OCI-LY7 (cell line): ENCODE measurements at regions not wholly inside any gene's neighbourhood (a gene's known extent, or its start where the extent isn't known, plus 50 kb on each side); places are given as distances from the start of the nearest gene placed in this dataset.

Source experiments
- BruUV-seq: library from RNA; stranded (reverse); fragments of 400-500 nt; replicated peaks from 2 replicates; lab custom pipeline; 2021; lab: Mats Ljungman, UMichigan
- CTCF ChIA-PET: fragments of 300-600 bp; sonication (Branson Sonifier 250); formaldehyde crosslinking; loops from one replicate; lab custom pipeline; 2022; ENCODE audit warnings: antibody characterized with exemption; ENCODE audit not compliant: unreplicated experiment; lab: Charles Lee
- POLR2A ChIA-PET: fragments of 300-600 bp; sonication (Branson Sonifier 250); formaldehyde crosslinking; loops from one replicate; lab custom pipeline; 2022; ENCODE audit warnings: antibody characterized with exemption; lab: Charles Lee
- DNase-seq: peaks from one replicate; pipeline ENCODE4 v3.0.0-alpha.2; 2015; ENCODE audit warnings: low spot score
- H2AFZ ChIP-seq: fragments of 200-600 bp; sonication (generic), shearing (Covaris generic); 2 replicates; pipeline ENCODE4 v1.6.1; 2014; ENCODE audit warnings: mild to moderate bottlenecking, antibody characterized with exemption, low read length, moderate library complexity
- H3K27ac ChIP-seq: fragments of 200-600 bp; sonication (generic); 2 replicates; pipeline ENCODE4 v1.5.1; 2014; ENCODE audit warnings: mixed run types, low read depth, mild to moderate bottlenecking, moderate library complexity, low read length, inconsistent platforms; ENCODE audit not compliant: poor library complexity, severe bottlenecking
- H3K36me3 ChIP-seq: fragments of 200-600 bp; sonication (generic); 2 replicates; pipeline ENCODE4 v1.6.1; 2014; ENCODE audit warnings: mild to moderate bottlenecking, antibody characterized with exemption, low read length, moderate library complexity, mixed read lengths; ENCODE audit not compliant: insufficient read depth
- H3K4me1 ChIP-seq: fragments of 200-600 bp; sonication (generic); 2 replicates; pipeline ENCODE4 v1.5.1; 2014; ENCODE audit warnings: mild to moderate bottlenecking, low read length; ENCODE audit not compliant: insufficient read depth, poor library complexity, severe bottlenecking
- H3K4me2 ChIP-seq: fragments of 200-600 bp; sonication (generic); 2 replicates; pipeline ENCODE4 v1.6.1; 2014; ENCODE audit warnings: mild to moderate bottlenecking, low read length
- H3K4me3 ChIP-seq: fragments of 200-600 bp; sonication (generic); 2 replicates; pipeline ENCODE4 v1.5.1; 2014; ENCODE audit warnings: mild to moderate bottlenecking, low read depth, low read length; ENCODE audit not compliant: poor library complexity, severe bottlenecking
- H3K79me2 ChIP-seq: fragments of 200-600 bp; sonication (generic); 2 replicates; pipeline ENCODE4 v1.6.1; 2016; ENCODE audit warnings: low read depth, mild to moderate bottlenecking, low read length, moderate library complexity, mixed read lengths; ENCODE audit not compliant: insufficient read depth
- H3K9me2 ChIP-seq: fragments of 200-600 bp; sonication (generic); 2 replicates; pipeline ENCODE4 v1.6.1; 2016; ENCODE audit warnings: mild to moderate bottlenecking, low read length, mixed read lengths; ENCODE audit not compliant: insufficient read depth
- H3K9me3 ChIP-seq: fragments of 200-600 bp; sonication (generic); 2 replicates; pipeline ENCODE4 v1.6.1; 2014; ENCODE audit warnings: mild to moderate bottlenecking, mixed run types, low read length, mixed read lengths
- H4K20me1 ChIP-seq: fragments of 200-600 bp; sonication (generic); 2 replicates; pipeline ENCODE4 v1.6.1; 2014; ENCODE audit warnings: mild to moderate bottlenecking, antibody characterized with exemption, low read length, moderate library complexity, mixed read lengths; ENCODE audit not compliant: insufficient read depth
- EZH2phosphoT487 ChIP-seq: fragments of 200-600 bp; sonication (generic); IDR thresholded peaks from 2 replicates; pipeline ENCODE4 v1.6.1; 2018; ENCODE audit warnings: low read depth, borderline replicate concordance, mild to moderate bottlenecking, mixed run types, antibody characterized with exemption, low read length, moderate library complexity, mixed read lengths
- intact Hi-C: fragments of 100-400 bp; cut with micrococcal nuclease; formaldehyde crosslinking; loops from one replicate; pipeline ENCODE4 v1.10.0; 2022; ENCODE audit not compliant: unreplicated experiment
- TF ChIP-seq, protein P1 (sequence below): fragments of 200-600 bp; sonication (generic); conservative IDR thresholded peaks from 2 replicates; pipeline ENCODE4 v1.5.1; 2014; ENCODE audit warnings: mild to moderate bottlenecking, antibody characterized with exemption, low read length, moderate library complexity, mixed read lengths

DNA sequence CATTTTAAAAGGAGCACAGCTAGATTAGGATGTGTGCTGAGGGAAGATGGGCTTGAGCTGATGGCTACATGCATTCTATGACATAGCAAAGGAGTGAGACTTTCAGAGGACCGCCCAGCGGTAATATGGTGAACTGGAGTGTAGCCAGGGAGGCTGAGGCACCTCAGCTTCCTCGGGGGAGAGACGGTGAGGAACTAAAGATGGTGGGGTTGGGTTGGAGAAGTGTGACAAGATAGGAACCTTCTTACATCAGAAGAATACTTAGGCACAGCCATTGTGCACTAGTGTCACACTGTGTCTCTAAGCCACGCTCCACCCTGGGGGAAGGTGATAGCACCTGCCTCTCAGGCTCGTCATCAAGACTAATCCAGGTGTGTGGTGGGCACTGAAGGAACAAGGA lies 118.0 kb upstream of the IRX2 start:
- H4K20me1 ChIP-seq: no peaks in the 10 kb centered on the region
- H3K79me2 ChIP-seq: no peaks in the 10 kb centered on the region
- H2AFZ ChIP-seq: no peak overlapping the region
- no peaks in the 10 kb centered on the region for H3K9me3 ChIP-seq
- no peak for DNase-seq
- CTCF ChIA-PET: no interaction called here
- no TSS peak for BruUV-seq
- POLR2A ChIA-PET: no interaction called here
- no peaks in the 10 kb centered on the region for H3K4me1 ChIP-seq
- no peaks in the 10 kb centered on the region for H3K36me3 ChIP-seq
- no peaks in the 10 kb centered on the region for H3K9me2 ChIP-seq
- intact Hi-C loops: no loop called here
- no peak overlapping the region for H3K4me2 ChIP-seq
- H3K27ac ChIP-seq: no peak overlapping the region
- TF ChIP-seq, protein P1, sequence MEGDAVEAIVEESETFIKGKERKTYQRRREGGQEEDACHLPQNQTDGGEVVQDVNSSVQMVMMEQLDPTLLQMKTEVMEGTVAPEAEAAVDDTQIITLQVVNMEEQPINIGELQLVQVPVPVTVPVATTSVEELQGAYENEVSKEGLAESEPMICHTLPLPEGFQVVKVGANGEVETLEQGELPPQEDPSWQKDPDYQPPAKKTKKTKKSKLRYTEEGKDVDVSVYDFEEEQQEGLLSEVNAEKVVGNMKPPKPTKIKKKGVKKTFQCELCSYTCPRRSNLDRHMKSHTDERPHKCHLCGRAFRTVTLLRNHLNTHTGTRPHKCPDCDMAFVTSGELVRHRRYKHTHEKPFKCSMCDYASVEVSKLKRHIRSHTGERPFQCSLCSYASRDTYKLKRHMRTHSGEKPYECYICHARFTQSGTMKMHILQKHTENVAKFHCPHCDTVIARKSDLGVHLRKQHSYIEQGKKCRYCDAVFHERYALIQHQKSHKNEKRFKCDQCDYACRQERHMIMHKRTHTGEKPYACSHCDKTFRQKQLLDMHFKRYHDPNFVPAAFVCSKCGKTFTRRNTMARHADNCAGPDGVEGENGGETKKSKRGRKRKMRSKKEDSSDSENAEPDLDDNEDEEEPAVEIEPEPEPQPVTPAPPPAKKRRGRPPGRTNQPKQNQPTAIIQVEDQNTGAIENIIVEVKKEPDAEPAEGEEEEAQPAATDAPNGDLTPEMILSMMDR: no peak
- TF ChIP-seq EZH2phosphoT487: no peak
- H3K4me3 ChIP-seq: no peak overlapping the region

DNA sequence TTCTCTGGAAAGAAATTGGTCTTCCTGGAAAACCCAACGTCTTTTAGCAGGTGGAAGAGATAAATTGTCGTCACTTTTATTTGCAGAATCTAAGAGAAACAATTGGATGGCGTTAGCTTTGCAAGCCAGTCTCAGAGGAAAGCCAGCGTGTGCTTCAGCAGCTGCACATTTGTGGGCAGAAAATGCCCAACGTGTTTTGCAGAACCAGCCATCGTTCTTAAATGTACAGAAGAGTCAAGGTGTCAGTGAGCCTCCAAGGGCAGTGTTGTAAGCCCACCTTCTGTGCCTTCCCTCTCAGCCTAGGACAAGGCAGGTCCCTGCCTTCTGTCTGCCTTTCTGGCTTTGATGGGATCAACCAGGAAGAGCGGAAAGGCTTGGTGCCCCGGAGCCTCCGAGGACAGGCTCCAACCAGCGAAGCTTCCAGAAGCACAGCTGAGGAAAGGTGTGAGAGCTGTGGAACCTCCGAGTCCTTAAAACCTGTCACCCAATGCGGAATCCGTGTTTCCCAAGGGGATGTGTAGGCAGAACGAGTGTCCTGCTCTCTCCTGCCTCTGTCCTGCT lies 116.0 kb upstream of the IRX2 start:
- no peaks in the 10 kb centered on the region for H3K79me2 ChIP-seq
- no peak for DNase-seq
- H3K27ac ChIP-seq: no peak overlapping the region
- no peaks in the 10 kb centered on the region for H3K9me2 ChIP-seq
- intact Hi-C loops: no loop called here
- no peaks in the 10 kb centered on the region for H3K36me3 ChIP-seq
- no peaks in the 10 kb centered on the region for H3K4me1 ChIP-seq
- H3K9me3 ChIP-seq: no peaks in the 10 kb centered on the region
- H2AFZ ChIP-seq: no peak overlapping the region
- POLR2A ChIA-PET: no interaction called here
- H4K20me1 ChIP-seq: no peaks in the 10 kb centered on the region
- no peak for TF ChIP-seq EZH2phosphoT487
- TF ChIP-seq, protein P1: no peak
- no peak overlapping the region for H3K4me3 ChIP-seq
- no TSS peak for BruUV-seq
- H3K4me2 ChIP-seq: no peak overlapping the region
- CTCF ChIA-PET: no interaction called here

GRCh38 chr5:2866662-2867372 lies 115.3 kb upstream of the IRX2 start:
- Histone ChIP-seq H3K27ac (no peak overlapping the region), H3K79me2 (no peaks in the 10 kb centered on the region), H3K4me1 (no peaks in the 10 kb centered on the region), H3K36me3 (no peaks in the 10 kb centered on the region), H3K9me2 (no peaks in the 10 kb centered on the region), H4K20me1 (no peaks in the 10 kb centered on the region), H3K4me3 (no peak overlapping the region), H3K9me3 (no peaks in the 10 kb centered on the region), H3K4me2 (no peak overlapping the region), H2AFZ (no peak overlapping the region)
- CTCF ChIA-PET: no interaction called here
- intact Hi-C loops: no loop called here
- DNase-seq: no peak
- no TSS peak for BruUV-seq
- POLR2A ChIA-PET: no interaction called here
- TF ChIP-seq EZH2phosphoT487: no peak
- TF ChIP-seq, protein P1: no peak
